Activated T-helper 2 cell treated with anti-CD3 and anti-CD28 coated beads, Interferon-gamma antibody, Interleukin-2, Interleukin-4, amounts not matched to agents 10 μg/mL and 5 μg/mL and 100 μg/mL, durations not matched to agents 14 hours and 24 hours and 36 hours (primary cell): ENCODE measurements at regions not wholly inside any gene's neighbourhood (a gene's known extent, or its start where the extent isn't known, plus 50 kb on each side); places are given as distances from the start of the nearest gene placed in this dataset.

Source experiments
- DNase-seq: peaks from one replicate; pipeline ENCODE4 v3.0.0; 2021; ENCODE audit warnings: low spot score
- H3K27ac Mint-ChIP-seq: one replicate; pipeline ENCODE4 v1.8.0; 2021; ENCODE audit warnings: mixed read lengths
- H3K27me3 Mint-ChIP-seq: one replicate; pipeline ENCODE4 v1.8.0; 2021; ENCODE audit warnings: low read depth, mixed read lengths
- H3K36me3 Mint-ChIP-seq: one replicate; pipeline ENCODE4 v1.8.0; 2021; ENCODE audit warnings: low read depth, mixed read lengths
- H3K4me1 Mint-ChIP-seq: one replicate; pipeline ENCODE4 v1.8.0; 2021; ENCODE audit warnings: low read depth, mixed read lengths
- H3K4me3 Mint-ChIP-seq: one replicate; pipeline ENCODE4 v1.8.0; 2021; ENCODE audit warnings: low read depth, mild to moderate bottlenecking, moderate library complexity, mixed read lengths
- H3K9me3 Mint-ChIP-seq: one replicate; pipeline ENCODE4 v1.8.0; 2021; ENCODE audit warnings: mixed read lengths
- intact Hi-C: fragments of 100-400 bp; cut with micrococcal nuclease; formaldehyde crosslinking; loops from one replicate; pipeline ENCODE4 v1.15.1; 2023

DNA sequence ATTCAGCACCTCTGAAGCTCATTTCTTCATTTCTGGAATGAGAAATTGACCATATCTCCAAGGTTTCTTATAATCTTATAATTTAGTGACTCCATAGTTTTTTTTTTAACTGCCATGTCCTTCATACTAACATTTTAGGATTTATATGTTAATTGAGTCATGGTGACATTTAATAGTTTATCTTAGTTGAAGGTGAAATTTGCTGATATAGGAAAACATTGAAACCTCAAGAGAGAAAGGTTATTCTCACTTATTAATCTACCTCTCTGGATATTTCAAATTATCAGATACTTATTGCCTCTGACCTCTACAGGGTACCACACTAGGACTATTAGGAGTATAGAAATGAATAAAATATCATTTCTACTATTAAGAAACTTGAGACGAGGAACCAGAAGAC is 499.0 kb downstream of the NUP35 start:
- H3K36me3 Mint-ChIP-seq = no peaks in the 10 kb centered on the region
- peaks cover 18% of the 10 kb centered on the region for H3K9me3 Mint-ChIP-seq
- DNase-seq = no peak
- no peak overlapping the region for H3K4me3 Mint-ChIP-seq
- H3K27me3 Mint-ChIP-seq = no peaks in the 10 kb centered on the region
- H3K4me1 Mint-ChIP-seq = no peaks in the 10 kb centered on the region
- no peak overlapping the region for H3K27ac Mint-ChIP-seq
- intact Hi-C loops = no loop called here

DNA sequence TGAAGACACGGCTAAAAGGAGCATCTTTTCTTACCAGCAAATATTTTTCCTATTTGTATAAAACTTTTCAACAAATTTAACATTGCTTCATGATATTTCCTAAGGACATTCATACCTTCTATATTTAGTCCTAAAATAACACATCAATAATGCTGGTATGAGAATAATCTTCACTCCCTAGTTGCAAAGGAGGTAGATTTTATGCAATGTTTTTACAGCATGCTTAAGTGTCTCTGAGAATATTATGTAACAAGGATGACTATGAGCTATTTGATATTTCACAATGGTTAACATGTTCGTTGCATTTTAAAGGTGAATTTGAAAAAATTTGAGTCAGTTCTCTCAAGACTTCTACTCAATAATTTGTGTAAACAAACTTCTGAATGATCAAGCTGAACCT is 506.7 kb downstream of the NUP35 start:
- Mint-ChIP-seq H3K27me3 (no peaks in the 10 kb centered on the region), H3K4me1 (no peaks in the 10 kb centered on the region), H3K27ac (no peak overlapping the region), H3K4me3 (no peak overlapping the region), H3K9me3 (no peaks in the 10 kb centered on the region), H3K36me3 (no peaks in the 10 kb centered on the region)
- intact Hi-C loops = no loop called here
- no peak for DNase-seq

DNA sequence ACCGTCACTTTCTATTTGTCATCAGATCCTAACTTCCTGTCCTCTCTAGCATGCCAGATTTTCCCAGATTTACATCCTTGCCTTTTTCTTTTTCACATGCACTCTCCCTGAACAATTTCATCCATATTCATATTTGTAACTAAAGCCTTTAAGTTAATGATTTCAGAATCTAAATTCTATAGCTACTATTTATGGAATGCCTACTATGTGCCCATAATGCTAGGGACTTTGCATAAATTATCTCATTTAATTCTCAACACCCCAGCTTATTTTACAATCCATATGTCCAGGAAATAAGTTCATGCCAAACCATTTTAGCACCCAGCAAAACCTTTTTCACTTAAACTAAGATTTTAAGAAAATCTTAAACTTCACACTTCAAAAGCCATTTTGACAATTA is 531.9 kb downstream of the NUP35 start:
- Mint-ChIP-seq H3K4me1 (no peaks in the 10 kb centered on the region), H3K27ac (no peak overlapping the region), H3K4me3 (no peak overlapping the region), H3K36me3 (no peaks in the 10 kb centered on the region), H3K27me3 (no peaks in the 10 kb centered on the region), H3K9me3 (no peaks in the 10 kb centered on the region)
- intact Hi-C loops = no loop called here
- DNase-seq = no peak

DNA sequence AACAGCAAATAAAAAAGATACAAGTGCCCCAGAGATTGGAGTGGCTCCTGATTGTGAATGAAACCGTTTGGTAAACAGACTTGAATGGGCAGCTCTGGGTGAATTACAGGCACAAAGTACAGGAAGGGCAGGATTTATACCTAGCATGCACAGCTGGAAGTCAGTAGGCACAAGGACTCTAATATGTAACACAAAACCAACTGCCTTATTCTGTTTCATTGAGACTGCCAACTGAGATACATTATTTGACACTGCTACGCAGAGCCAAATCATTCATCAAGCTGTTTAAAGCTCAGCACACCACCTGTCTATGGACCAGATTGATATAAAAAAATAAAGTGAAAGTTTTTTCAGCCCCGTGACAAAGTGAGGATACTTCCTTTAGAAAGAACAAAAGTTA is 541.2 kb downstream of the NUP35 start:
- Mint-ChIP-seq H3K4me3 (no peak overlapping the region), H3K4me1 (no peaks in the 10 kb centered on the region), H3K36me3 (no peaks in the 10 kb centered on the region), H3K9me3 (no peaks in the 10 kb centered on the region), H3K27ac (no peak overlapping the region), H3K27me3 (no peaks in the 10 kb centered on the region)
- intact Hi-C loops = no loop called here
- no peak for DNase-seq

DNA sequence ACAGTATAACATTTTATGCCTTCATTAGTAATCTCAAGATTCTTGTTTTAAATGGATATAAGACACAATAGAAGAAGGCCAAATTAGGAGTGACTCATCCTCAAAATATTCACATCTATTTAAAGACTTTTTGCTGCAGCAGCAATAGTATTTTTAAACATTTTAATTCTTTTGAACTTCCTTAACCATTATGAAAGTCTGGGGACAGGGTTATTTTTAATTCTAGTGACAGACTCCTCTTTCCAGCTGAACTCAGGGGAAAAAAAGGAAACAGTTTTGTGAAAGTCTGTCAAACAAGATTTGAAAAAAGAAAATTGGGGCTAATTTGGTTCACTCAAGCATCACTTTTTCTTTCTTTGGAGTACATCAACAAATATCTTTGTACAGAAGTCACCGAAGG is 541.8 kb downstream of the NUP35 start:
- no peaks in the 10 kb centered on the region for H3K9me3 Mint-ChIP-seq
- H3K36me3 Mint-ChIP-seq = no peaks in the 10 kb centered on the region
- no peak overlapping the region for H3K4me3 Mint-ChIP-seq
- DNase-seq = no peak
- intact Hi-C loops = no loop called here
- H3K27ac Mint-ChIP-seq = no peak overlapping the region
- no peaks in the 10 kb centered on the region for H3K27me3 Mint-ChIP-seq
- no peaks in the 10 kb centered on the region for H3K4me1 Mint-ChIP-seq

DNA sequence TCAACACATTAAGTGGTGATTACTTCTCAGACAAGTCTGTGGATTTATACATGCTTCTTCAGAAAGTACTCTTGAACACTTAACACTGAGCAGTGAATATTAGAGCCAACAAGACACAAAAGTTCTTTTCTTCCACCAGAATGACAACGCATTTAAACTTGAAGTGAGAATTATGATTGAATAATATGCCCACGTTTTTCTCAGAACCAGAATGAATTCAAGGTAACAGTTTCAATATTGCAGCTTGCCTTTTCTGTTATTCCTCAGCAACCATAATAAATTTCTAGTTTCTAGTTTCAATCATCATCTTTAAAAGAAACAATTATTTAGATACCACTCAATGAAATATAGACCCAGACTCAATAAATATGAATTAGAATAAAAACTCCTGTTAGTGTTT is 547.0 kb downstream of the NUP35 start:
- intact Hi-C loops = no loop called here
- DNase-seq = no peak
- no peak overlapping the region for H3K27ac Mint-ChIP-seq
- no peaks in the 10 kb centered on the region for H3K4me1 Mint-ChIP-seq
- no peak overlapping the region for H3K4me3 Mint-ChIP-seq
- no peaks in the 10 kb centered on the region for H3K36me3 Mint-ChIP-seq
- no peaks in the 10 kb centered on the region for H3K9me3 Mint-ChIP-seq
- no peaks in the 10 kb centered on the region for H3K27me3 Mint-ChIP-seq

DNA sequence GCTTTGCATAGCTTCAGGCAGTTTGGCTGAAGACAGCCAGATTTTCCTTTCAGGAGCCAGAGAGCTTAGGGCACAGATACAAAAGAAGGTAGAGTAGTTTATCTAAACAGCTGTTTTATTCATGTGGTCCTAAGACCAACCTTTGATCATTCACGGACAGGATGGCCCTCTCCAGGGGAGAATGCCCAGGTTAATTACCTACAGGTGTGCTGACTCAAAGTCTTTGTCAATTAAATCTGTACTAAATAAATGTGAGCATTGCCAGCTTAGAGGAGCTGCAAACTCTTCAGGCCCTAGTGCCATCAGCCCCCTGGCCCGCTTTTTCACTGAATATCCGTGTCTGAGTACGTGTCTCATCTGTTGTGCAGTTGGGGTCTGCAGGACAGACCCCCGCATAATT is 554.7 kb downstream of the NUP35 start:
- H3K9me3 Mint-ChIP-seq = peaks cover 6% of the 10 kb centered on the region
- H3K27ac Mint-ChIP-seq = no peak overlapping the region
- intact Hi-C loops = no loop called here
- no peaks in the 10 kb centered on the region for H3K4me1 Mint-ChIP-seq
- no peak overlapping the region for H3K4me3 Mint-ChIP-seq
- no peaks in the 10 kb centered on the region for H3K27me3 Mint-ChIP-seq
- no peaks in the 10 kb centered on the region for H3K36me3 Mint-ChIP-seq
- DNase-seq = no peak

DNA sequence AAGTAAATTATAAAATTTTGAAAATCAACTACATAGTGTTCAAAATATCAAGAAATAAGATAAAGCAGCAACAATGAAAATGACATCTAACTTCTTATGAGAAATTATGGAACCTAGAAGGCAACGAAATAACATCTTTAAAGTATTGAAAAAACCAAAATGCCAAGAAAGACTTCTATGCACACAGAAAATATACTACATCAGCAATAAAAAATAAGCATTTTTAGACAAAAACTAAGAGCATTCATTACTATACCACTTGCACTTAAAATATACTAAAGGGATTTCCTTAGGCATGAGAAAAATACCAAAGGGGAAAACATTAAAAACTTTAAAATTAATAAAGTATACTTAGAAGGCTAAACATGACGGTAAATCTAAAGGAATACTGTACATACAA is 556.3 kb downstream of the NUP35 start:
- no peak for DNase-seq
- Mint-ChIP-seq H3K9me3 (peaks cover 6% of the 10 kb centered on the region), H3K27ac (no peak overlapping the region), H3K27me3 (no peaks in the 10 kb centered on the region), H3K36me3 (no peaks in the 10 kb centered on the region), H3K4me3 (no peak overlapping the region), H3K4me1 (no peaks in the 10 kb centered on the region)
- intact Hi-C loops = no loop called here

DNA sequence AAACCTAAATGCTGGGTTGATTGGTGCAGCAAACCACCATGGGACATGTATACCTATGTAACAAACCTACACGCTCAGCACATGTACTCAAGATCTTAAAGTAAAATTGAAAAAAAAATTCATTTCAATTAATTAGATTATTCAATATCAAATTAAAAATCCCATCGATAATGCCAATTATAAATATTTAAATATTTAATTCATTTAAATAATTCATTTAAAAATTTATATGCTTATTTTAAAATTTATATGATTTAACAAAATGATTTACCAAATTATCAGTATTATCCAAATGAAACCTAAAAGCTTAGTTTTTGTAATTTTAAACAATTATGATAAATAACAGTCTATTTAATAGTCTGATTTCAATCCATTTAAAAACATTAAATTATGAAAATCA is 560.4 kb downstream of the NUP35 start:
- H3K27me3 Mint-ChIP-seq = no peaks in the 10 kb centered on the region
- intact Hi-C loops = no loop called here
- peaks cover 19% of the 10 kb centered on the region for H3K9me3 Mint-ChIP-seq
- DNase-seq = no peak
- no peaks in the 10 kb centered on the region for H3K4me1 Mint-ChIP-seq
- no peak overlapping the region for H3K4me3 Mint-ChIP-seq
- no peak overlapping the region for H3K27ac Mint-ChIP-seq
- H3K36me3 Mint-ChIP-seq = no peaks in the 10 kb centered on the region

DNA sequence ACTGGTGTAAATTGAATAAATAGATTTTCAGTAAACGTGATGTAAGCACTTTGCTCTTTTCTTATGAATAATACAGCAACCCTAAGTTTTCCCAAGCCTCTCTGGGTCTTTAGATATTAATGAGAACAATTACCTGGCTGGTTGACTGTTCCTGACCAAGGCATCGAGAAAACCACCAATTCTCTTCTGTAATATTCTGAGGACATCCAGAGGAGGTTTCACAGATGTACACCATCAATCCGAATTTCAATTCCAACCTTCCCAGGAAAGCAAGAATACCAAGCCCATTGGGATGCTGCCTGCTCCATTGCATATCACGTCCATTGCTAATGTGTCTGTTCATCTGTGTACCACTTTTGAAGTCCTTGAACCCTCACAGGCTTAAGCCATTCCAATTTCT is 571.8 kb downstream of the NUP35 start:
- no peak overlapping the region for H3K4me3 Mint-ChIP-seq
- H3K9me3 Mint-ChIP-seq = peaks cover 18% of the 10 kb centered on the region
- no peaks in the 10 kb centered on the region for H3K27me3 Mint-ChIP-seq
- DNase-seq = no peak
- intact Hi-C loops = no loop called here
- no peaks in the 10 kb centered on the region for H3K36me3 Mint-ChIP-seq
- no peaks in the 10 kb centered on the region for H3K4me1 Mint-ChIP-seq
- H3K27ac Mint-ChIP-seq = no peak overlapping the region

DNA sequence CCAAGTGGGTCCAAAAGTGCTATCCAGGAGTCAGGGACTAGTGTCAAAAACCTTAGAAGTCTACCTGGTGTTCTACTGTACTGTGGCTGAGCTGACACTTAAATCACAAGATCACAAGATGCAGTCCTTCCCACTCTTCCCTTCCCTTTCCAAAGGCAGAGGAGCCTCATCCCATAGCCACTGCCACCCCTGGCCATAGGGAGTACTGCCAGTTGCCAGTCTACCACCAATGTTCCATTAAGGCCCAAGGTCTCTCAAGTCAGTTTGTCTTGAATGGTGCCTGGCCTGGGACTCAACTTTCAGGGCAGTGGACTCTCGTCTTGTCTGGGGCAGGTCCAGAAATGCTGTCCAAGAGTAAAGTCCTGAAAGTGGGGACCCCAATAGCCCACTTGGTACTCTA is 585.6 kb downstream of the NUP35 start:
- Mint-ChIP-seq H3K4me3 (no peak overlapping the region), H3K9me3 (peaks cover 4% of the 10 kb centered on the region), H3K27me3 (no peaks in the 10 kb centered on the region), H3K36me3 (no peaks in the 10 kb centered on the region), H3K27ac (no peak overlapping the region), H3K4me1 (no peaks in the 10 kb centered on the region)
- intact Hi-C loops = no loop called here
- DNase-seq = no peak

DNA sequence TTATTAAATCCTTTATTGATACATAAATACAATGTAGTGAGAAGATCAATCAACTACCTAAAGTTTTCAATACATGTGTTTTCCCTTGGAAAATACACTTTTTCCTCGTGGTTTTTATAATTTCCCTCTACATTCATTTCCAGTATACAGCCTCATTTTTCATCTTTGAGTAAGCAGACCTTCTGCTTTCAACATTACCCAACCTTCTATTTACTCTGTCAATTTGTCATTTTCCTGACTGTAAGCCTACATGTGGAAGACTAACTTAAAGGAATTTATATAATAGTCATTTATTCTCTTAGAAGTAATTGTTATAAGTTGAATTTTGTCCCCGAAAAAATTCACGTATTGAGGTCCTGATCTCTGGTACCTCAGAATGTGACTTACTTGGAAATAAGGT is 594.0 kb downstream of the NUP35 start:
- Mint-ChIP-seq H3K4me3 (no peak overlapping the region), H3K27me3 (no peaks in the 10 kb centered on the region), H3K9me3 (no peaks in the 10 kb centered on the region), H3K27ac (no peak overlapping the region), H3K36me3 (no peaks in the 10 kb centered on the region), H3K4me1 (no peaks in the 10 kb centered on the region)
- intact Hi-C loops = no loop called here
- no peak for DNase-seq

DNA sequence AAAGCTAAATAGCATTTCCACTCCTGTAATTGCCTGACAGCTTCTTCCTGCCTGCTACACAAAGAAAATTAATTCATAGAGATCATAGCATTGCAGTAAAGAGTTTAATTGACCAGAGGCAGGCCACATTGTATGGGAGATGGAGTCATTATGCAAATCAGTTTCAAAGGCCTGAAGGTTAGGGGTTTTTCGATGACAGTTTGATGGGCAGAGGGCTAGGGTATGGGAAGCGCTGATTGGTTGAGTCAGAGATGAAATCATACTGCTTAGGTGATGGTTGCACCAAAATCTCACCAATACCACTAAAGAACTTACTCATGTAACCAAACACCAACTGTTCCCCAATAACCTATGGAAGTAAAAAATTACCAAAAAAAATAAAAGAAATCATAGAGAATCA is 599.0 kb downstream of the NUP35 start:
- no peaks in the 10 kb centered on the region for H3K27me3 Mint-ChIP-seq
- intact Hi-C loops = no loop called here
- H3K27ac Mint-ChIP-seq = no peak overlapping the region
- H3K9me3 Mint-ChIP-seq = peaks cover 3% of the 10 kb centered on the region
- no peaks in the 10 kb centered on the region for H3K36me3 Mint-ChIP-seq
- H3K4me3 Mint-ChIP-seq = no peak overlapping the region
- no peak for DNase-seq
- H3K4me1 Mint-ChIP-seq = no peaks in the 10 kb centered on the region

DNA sequence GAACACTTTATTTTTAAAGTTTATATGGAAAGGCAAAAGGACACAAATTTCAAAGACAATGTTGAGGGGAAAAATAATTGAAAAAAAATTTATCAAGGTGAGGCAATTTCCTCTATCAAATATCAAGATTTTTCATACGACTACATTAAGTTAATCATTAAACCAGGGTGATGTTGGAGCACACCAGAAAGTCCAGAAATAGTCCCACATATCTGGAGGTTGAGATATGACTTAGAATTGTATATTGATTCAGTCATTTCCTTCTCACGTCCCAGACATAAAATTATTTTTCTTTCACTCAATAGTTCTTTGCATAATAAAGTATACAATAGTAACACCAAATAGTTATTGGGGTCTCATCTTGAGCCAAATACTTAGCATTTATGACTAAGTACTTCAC is 605.1 kb downstream of the NUP35 start:
- Mint-ChIP-seq H3K36me3 (no peaks in the 10 kb centered on the region), H3K4me1 (no peaks in the 10 kb centered on the region), H3K27me3 (no peaks in the 10 kb centered on the region), H3K27ac (no peak overlapping the region), H3K4me3 (no peak overlapping the region), H3K9me3 (peaks cover 15% of the 10 kb centered on the region)
- intact Hi-C loops = no loop called here
- no peak for DNase-seq
